Mesenchymal stem cell (in vitro differentiated cells and primary cell): ENCODE measurements at regions not wholly inside any gene's neighbourhood (a gene's known extent, or its start where the extent isn't known, plus 50 kb on each side); places are given as distances from the start of the nearest gene placed in this dataset.
A peak's percentile ranks its signal among the peaks of the same experiment; 100 is the strongest.

ENCODE experiments used
- DNase-seq: peaks from one replicate; pipeline ENCODE4 v3.0.0-alpha.2; 2013
- H2AFZ ChIP-seq: one replicate; pipeline ENCODE4 v1.6.1; 2013; ENCODE audit warnings: low read depth, mild to moderate bottlenecking, control low read depth, inconsistent platforms, low read length, moderate library complexity
- H2AK5ac ChIP-seq: 2 replicates; pipeline ENCODE4 v1.6.1; 2013; ENCODE audit warnings: low read length, moderate library complexity, mild to moderate bottlenecking, inconsistent platforms; ENCODE audit not compliant: severe bottlenecking
- H2BK120ac ChIP-seq: one replicate; pipeline ENCODE4 v1.6.1; 2013; ENCODE audit warnings: low read depth, mild to moderate bottlenecking, inconsistent platforms, low read length, moderate library complexity
- H2BK12ac ChIP-seq, 2 experiments: one replicate each; pipeline ENCODE4 v1.6.1; 2013; ENCODE audit warnings: inconsistent platforms in 2 of 2, low read length in 2 of 2, mild to moderate bottlenecking in 2 of 2, moderate library complexity in 2 of 2, control low read depth in 1 of 2
- H2BK15ac ChIP-seq: one replicate; pipeline ENCODE4 v1.6.1; 2013; ENCODE audit warnings: mild to moderate bottlenecking, low read depth, inconsistent platforms; ENCODE audit not compliant: poor library complexity, severe bottlenecking
- H2BK5ac ChIP-seq: 2 replicates; pipeline ENCODE4 v1.6.1; 2013; ENCODE audit warnings: low read depth, mild to moderate bottlenecking, low read length, control low read depth, inconsistent platforms; ENCODE audit not compliant: poor library complexity, severe bottlenecking
- H3K14ac ChIP-seq, 2 experiments: one replicate each; pipeline ENCODE4 v1.6.1; 2013; ENCODE audit warnings: inconsistent platforms in 2 of 2, low read length in 2 of 2, control low read depth in 1 of 2, mild to moderate bottlenecking in 1 of 2, moderate library complexity in 1 of 2
- H3K18ac ChIP-seq, 2 experiments: one replicate each; pipeline ENCODE4 v1.6.1; 2013; ENCODE audit warnings: inconsistent platforms in 2 of 2, low read length in 2 of 2, control low read depth in 1 of 2, low read depth in 1 of 2, mild to moderate bottlenecking in 1 of 2
- H3K23ac ChIP-seq, 2 experiments: one replicate each; pipeline ENCODE4 v1.6.1; 2013; ENCODE audit warnings: inconsistent platforms in 2 of 2, low read length in 2 of 2, mild to moderate bottlenecking in 2 of 2, moderate library complexity in 2 of 2, control low read depth in 1 of 2
- H3K27ac ChIP-seq: 2 replicates; pipeline ENCODE4 v1.5.1; 2013; ENCODE audit warnings: mild to moderate bottlenecking, moderate library complexity, low read length, control low read depth, inconsistent platforms; ENCODE audit not compliant: poor library complexity, severe bottlenecking
- H3K27me3 ChIP-seq, 2 experiments: 2 replicates each; pipeline versions ENCODE4 v1.6.1 to v1.7.0; 2013; ENCODE audit warnings: low read length in 2 of 2, mild to moderate bottlenecking in 2 of 2, moderate library complexity in 2 of 2, control low read depth in 1 of 2, inconsistent platforms in 1 of 2; ENCODE audit not compliant: control insufficient read depth in 1 of 2, insufficient read depth in 1 of 2
- H3K36me3 ChIP-seq, 2 experiments: 2 replicates each; pipeline versions ENCODE4 v1.6.1 to v1.7.0; 2013; ENCODE audit warnings: low read length in 2 of 2, control low read depth in 1 of 2, inconsistent platforms in 1 of 2, low read depth in 1 of 2, mild to moderate bottlenecking in 1 of 2; ENCODE audit not compliant: insufficient read depth in 2 of 2, control insufficient read depth in 1 of 2
- H3K4ac ChIP-seq, 2 experiments: one replicate each; pipeline ENCODE4 v1.6.1; 2013; ENCODE audit warnings: inconsistent platforms in 2 of 2, low read length in 2 of 2, mild to moderate bottlenecking in 2 of 2, moderate library complexity in 2 of 2, control low read depth in 1 of 2, low read depth in 1 of 2
- H3K4me1 ChIP-seq: 2 replicates; pipeline ENCODE4 v1.6.1; 2013; ENCODE audit warnings: low read depth, low read length, control low read depth; ENCODE audit not compliant: control insufficient read depth, insufficient read depth
- H3K4me2 ChIP-seq: 2 replicates; pipeline ENCODE4 v1.6.1; 2013; ENCODE audit warnings: low read length, mild to moderate bottlenecking, inconsistent platforms; ENCODE audit not compliant: poor library complexity, severe bottlenecking
- H3K4me3 ChIP-seq, 2 experiments: 2 replicates each; pipeline versions ENCODE4 v1.5.1 to v1.7.0; 2013; ENCODE audit warnings: low read length in 2 of 2, mild to moderate bottlenecking in 2 of 2, control low read depth in 1 of 2, low read depth in 1 of 2; ENCODE audit not compliant: insufficient read depth in 1 of 2
- H3K79me1 ChIP-seq: replicated peaks from 2 replicates; pipeline ENCODE4 v1.6.1; 2013; ENCODE audit warnings: mild to moderate bottlenecking, control low read depth, low read length, inconsistent platforms; ENCODE audit not compliant: poor library complexity, severe bottlenecking
- H3K9ac ChIP-seq: 2 replicates; pipeline ENCODE4 v1.7.0; 2013; ENCODE audit warnings: mild to moderate bottlenecking, low read length, moderate library complexity
- H3K9me3 ChIP-seq: 2 replicates; pipeline ENCODE4 v1.7.0; 2013; ENCODE audit warnings: mild to moderate bottlenecking, low read length; ENCODE audit not compliant: control insufficient read depth
- H4K8ac ChIP-seq: one replicate; pipeline ENCODE4 v1.6.1; 2013; ENCODE audit warnings: inconsistent platforms, mild to moderate bottlenecking, low read length, moderate library complexity
- H4K91ac ChIP-seq: one replicate; pipeline ENCODE4 v1.6.1; 2013; ENCODE audit warnings: mild to moderate bottlenecking, low read length, inconsistent platforms
- WGBS: methylation state at CpG from one replicate; pipeline ENCODE4 v1.1.7; 2013; ENCODE audit warnings: mixed read lengths; 5-methylcytosine and 5-hydroxymethylcytosine counted together

DNA sequence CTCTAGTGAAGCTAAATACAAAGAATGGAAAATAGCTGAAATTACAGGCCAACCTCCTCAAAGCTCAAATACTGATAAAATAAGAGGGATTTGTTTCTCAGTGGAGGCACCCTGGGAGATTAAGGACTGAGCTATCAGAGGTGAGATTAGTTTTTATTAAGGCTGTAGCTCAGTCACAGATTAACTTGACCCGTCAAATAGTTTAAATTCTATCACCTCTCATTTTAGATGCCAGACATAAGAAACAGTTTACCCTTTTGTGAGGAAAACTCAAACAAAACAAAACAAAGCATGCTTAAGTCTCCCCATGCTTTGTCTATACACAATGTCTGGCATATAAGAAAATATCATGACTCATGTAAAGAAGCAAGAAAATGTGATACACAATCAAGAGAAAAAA is 208.3 kb upstream of the PMFBP1 start:
- 44% methylated on average over 1 of the region's 1 CpG for WGBS
- Histone ChIP-seq H2BK5ac (no peak overlapping the region), H2AK5ac (no peak overlapping the region), H4K8ac (no peak overlapping the region), H2AFZ (no peak overlapping the region), H3K4me1 (no peaks in the 10 kb centered on the region), H3K27ac (peak overlapping the region; percentile 8), H2BK120ac (no peak overlapping the region), H3K36me3 (no peaks in the 10 kb centered on the region), H3K27me3 (peaks cover 0 to 5% of the 10 kb centered on the region in 2 experiments), H3K79me1 (no peaks in the 10 kb centered on the region), H4K91ac (no peak overlapping the region), H3K9me3 (peaks cover 3% of the 10 kb centered on the region), H3K4me2 (no peak overlapping the region), H3K9ac (no peak overlapping the region), H3K4me3 (no peak overlapping the region), H3K14ac (no peak overlapping the region), H3K18ac (no peak overlapping the region), H3K23ac (no peak overlapping the region), H2BK12ac (no peak overlapping the region), H2BK15ac (no peak overlapping the region), H3K4ac (no peak overlapping the region)
- DNase-seq, result no peak

DNA sequence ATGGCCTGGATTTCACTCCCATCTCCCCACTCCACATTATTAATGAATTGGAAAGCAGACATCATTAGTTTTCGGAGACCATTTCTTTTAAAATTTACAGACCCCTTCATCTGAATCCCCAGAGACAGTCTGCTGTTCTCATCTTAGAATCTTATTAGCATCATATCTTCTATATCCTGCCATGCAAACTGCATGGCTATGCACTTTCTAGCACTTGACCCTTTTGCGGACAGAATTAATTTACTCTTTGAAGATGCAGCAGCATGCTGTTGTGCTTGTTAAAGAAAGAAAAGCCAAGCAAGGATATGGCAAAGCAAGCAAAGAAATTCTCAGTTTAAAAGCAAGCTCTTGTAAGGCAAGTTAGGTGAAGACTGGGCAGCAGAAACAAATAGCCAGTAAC is 201.2 kb upstream of the PMFBP1 start:
- no peak overlapping the region for H3K4me3 ChIP-seq
- H3K14ac ChIP-seq, result no peak overlapping the region
- H3K27ac ChIP-seq, result no peak overlapping the region
- H2AK5ac ChIP-seq, result no peak overlapping the region
- H4K91ac ChIP-seq, result no peak overlapping the region
- no peak overlapping the region for H2AFZ ChIP-seq
- no peak overlapping the region for H3K4me2 ChIP-seq
- H2BK120ac ChIP-seq, result no peak overlapping the region
- no peak overlapping the region for H3K18ac ChIP-seq
- H3K9ac ChIP-seq, result no peak overlapping the region
- H4K8ac ChIP-seq, result no peak overlapping the region
- WGBS, result 95% methylated on average over 2 of the region's 2 CpGs
- no peak overlapping the region for H2BK5ac ChIP-seq
- H3K4ac ChIP-seq, result no peak overlapping the region
- peaks cover 3% of the 10 kb centered on the region for H3K9me3 ChIP-seq
- DNase-seq, result no peak
- no peaks in the 10 kb centered on the region for H3K36me3 ChIP-seq
- H2BK12ac ChIP-seq, result no peak overlapping the region
- no peak overlapping the region for H3K23ac ChIP-seq
- no peak overlapping the region for H2BK15ac ChIP-seq
- H3K27me3 ChIP-seq, result peaks cover 0 to 9% of the 10 kb centered on the region in 2 experiments
- H3K4me1 ChIP-seq, result peaks cover 6% of the 10 kb centered on the region
- H3K79me1 ChIP-seq, result no peaks in the 10 kb centered on the region

DNA sequence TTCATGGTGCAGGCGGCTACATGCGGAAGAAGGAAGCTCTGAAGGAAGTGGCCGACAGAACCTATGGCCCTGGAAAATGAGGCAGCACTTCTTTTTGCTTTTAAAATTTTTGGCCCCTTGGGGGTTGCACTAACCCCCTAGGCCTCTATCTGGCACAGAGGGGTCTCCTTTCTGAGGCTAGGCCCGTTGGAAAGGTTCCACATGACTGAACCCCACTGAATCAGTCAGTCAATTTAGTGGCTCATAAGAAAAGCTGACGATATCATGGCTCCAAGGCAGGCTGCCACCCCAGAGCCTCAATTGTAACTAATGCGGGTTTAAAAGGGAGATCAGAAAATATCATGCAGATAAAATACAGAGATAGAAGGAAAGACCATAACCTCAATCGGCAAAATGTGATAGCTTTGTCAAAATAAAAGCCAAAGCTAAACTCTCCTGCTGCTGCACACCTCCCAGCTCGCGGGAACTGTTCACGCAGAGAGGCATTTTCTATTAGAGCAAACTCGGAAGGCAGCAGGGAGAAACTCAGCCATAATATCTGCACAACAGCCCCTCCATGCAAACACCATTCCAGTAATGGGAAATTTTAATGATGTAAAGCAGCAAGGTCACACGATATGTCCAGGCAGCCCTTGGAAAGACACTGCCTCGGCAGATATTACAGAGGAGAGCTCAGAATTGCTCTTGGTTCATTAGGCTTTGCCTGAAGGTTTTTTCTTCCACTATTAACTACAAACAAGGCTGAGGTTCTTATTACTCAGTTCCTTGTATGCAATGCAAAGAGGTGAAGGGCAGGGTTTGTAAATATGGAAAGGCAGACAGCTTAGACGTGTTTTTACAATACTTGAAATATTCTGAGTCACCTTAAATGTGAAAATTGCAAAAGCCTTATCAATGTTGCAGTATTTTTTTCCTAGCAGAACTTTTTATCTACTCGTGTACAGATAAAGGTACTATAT is 200.4 kb upstream of the PMFBP1 start:
- no peak overlapping the region for H3K14ac ChIP-seq
- H2AFZ ChIP-seq, result no peak overlapping the region
- no peak overlapping the region for H3K27ac ChIP-seq
- no peak for DNase-seq
- no peak overlapping the region for H2BK12ac ChIP-seq
- peaks cover 0 to 9% of the 10 kb centered on the region in 2 experiments for H3K27me3 ChIP-seq
- H3K23ac ChIP-seq, result no peak overlapping the region
- no peak overlapping the region for H2BK5ac ChIP-seq
- H3K4me2 ChIP-seq, result no peak overlapping the region
- H3K9ac ChIP-seq, result no peak overlapping the region
- no peak overlapping the region for H2BK15ac ChIP-seq
- H3K4me3 ChIP-seq, result no peak overlapping the region
- H4K91ac ChIP-seq, result no peak overlapping the region
- peak overlapping the region; percentile 14 to 38 for H3K18ac ChIP-seq
- WGBS, result 78% methylated on average over 14 of the region's 15 CpGs
- H3K4me1 ChIP-seq, result peaks cover 6% of the 10 kb centered on the region
- H3K9me3 ChIP-seq, result peaks cover 11% of the 10 kb centered on the region
- no peaks in the 10 kb centered on the region for H3K79me1 ChIP-seq
- no peak overlapping the region for H3K4ac ChIP-seq
- H2BK120ac ChIP-seq, result no peak overlapping the region
- H2AK5ac ChIP-seq, result no peak overlapping the region
- H4K8ac ChIP-seq, result no peak overlapping the region
- H3K36me3 ChIP-seq, result no peaks in the 10 kb centered on the region

DNA sequence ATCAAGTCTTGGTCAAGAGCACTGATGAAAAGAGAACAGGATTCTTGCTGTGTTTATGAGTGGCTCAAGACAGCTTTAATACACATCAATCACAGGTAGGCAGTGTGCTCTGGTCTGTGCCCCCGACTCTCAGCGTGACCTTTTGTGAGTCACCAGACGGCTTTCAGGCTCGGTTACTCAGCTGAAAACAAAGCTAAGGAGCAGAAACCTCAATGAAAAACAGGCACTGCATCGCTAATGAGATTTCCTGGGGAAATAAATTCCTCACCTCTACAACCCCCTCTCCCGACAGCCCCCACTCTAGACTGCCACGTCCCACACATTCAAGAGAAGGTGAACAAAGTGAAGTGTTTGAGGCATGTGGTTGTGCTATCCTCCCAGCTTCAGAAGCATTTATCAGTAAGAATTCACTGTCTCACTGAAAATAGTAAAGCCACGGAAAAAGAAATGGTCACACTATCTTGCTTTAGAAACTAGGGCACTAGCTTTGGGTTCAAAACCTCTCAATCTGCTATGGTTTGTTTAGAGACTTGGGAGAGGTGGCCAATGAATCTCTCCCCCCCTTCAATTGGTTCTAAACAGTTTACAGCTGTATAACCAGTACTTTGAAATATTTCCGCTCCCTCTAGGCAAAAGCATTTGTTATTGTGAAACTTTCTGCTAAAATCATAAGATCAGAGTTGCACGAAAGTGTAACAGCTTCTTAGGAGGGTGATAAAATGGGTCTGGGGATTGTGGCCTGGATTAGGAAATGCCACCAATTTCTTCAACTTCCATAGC is 199.5 kb upstream of the PMFBP1 start:
- H3K9me3 ChIP-seq, result peaks cover 19% of the 10 kb centered on the region
- peaks cover 0 to 9% of the 10 kb centered on the region in 2 experiments for H3K27me3 ChIP-seq
- H2BK15ac ChIP-seq, result no peak overlapping the region
- no peak overlapping the region for H2AFZ ChIP-seq
- H2BK5ac ChIP-seq, result no peak overlapping the region
- no peak overlapping the region for H2AK5ac ChIP-seq
- DNase-seq, result peak; percentile 65
- no peak overlapping the region for H3K4ac ChIP-seq
- no peak overlapping the region for H3K14ac ChIP-seq
- H3K36me3 ChIP-seq, result no peaks in the 10 kb centered on the region
- peak overlapping the region in 1 of 2 experiments; percentile 1 for H3K18ac ChIP-seq
- H3K27ac ChIP-seq, result peak overlapping the region; percentile 2
- no peak overlapping the region for H3K23ac ChIP-seq
- H4K8ac ChIP-seq, result no peak overlapping the region
- no peaks in the 10 kb centered on the region for H3K79me1 ChIP-seq
- H3K4me3 ChIP-seq, result no peak overlapping the region
- H2BK120ac ChIP-seq, result no peak overlapping the region
- H3K4me1 ChIP-seq, result peaks cover 6% of the 10 kb centered on the region
- WGBS, result 6% methylated on average over 8 of the region's 10 CpGs
- peak overlapping the region; percentile 7 for H3K4me2 ChIP-seq
- no peak overlapping the region for H4K91ac ChIP-seq
- H2BK12ac ChIP-seq, result no peak overlapping the region
- no peak overlapping the region for H3K9ac ChIP-seq
